GM23338 (cell line): ENCODE measurements at regions not wholly inside any gene's neighbourhood (a gene's known extent, or its start where the extent isn't known, plus 50 kb on each side); places are given as distances from the start of the nearest gene placed in this dataset.

Source experiments
- CTCF ChIP-seq, 2 experiments: fragments of 200-600 bp in 1 of 2; sonication (generic) in 1 of 2; conservative IDR thresholded peaks; 2 replicates each; pipeline versions ENCODE4 v1.5.1 to v1.6.1; 2016 to 2017; ENCODE audit warnings: antibody characterized with exemption in 2 of 2, low read depth in 2 of 2, mild to moderate bottlenecking in 2 of 2, moderate library complexity in 1 of 2
- EZH2 ChIP-seq: fragments of 200-600 bp; sonication (generic); IDR thresholded peaks from one replicate; pipeline ENCODE4 v1.8.0; 2017; ENCODE audit warnings: antibody characterized with exemption, mild to moderate bottlenecking, low read depth; ENCODE audit not compliant: unreplicated experiment
- EZH2phosphoT487 ChIP-seq: fragments of 200-600 bp; sonication (generic); IDR thresholded peaks from one replicate; pipeline ENCODE4 v1.8.1; 2018; ENCODE audit warnings: antibody characterized with exemption; ENCODE audit not compliant: unreplicated experiment
- POLR2AphosphoS5 ChIP-seq: IDR thresholded peaks from 2 replicates; pipeline ENCODE4 v1.6.1; 2016; ENCODE audit warnings: antibody characterized with exemption, low read depth

GRCh38 chr5:167414611-167415010 lies 876.8 kb upstream of the WWC1 start:
- no peak for TF ChIP-seq POLR2AphosphoS5
- no peak for TF ChIP-seq CTCF (conservative IDR thresholded peaks at IDR 0.05; ENCODE audit: low read depth in 2 of 2)
- TF ChIP-seq EZH2 = no peak
- TF ChIP-seq EZH2phosphoT487 = no peak
